ENCODE measurements at regions not wholly inside any gene's neighbourhood (a gene's known extent, or its start where the extent isn't known, plus 50 kb on each side); places are given as distances from the start of the nearest gene placed in this dataset.
"Not testable (repeated sequence)": the region's sequence is repeated elsewhere in the genome, so short reads cannot be mapped to it uniquely, and the experiment has no call there.

GRCh38 chr11:92464822-92465221, 240.2 kb downstream of the FAT3 start:
- ATAC-seq (no peak), DNase-seq (ENCODE audit: low read depth, low spot score) (no peak)
- intact Hi-C loops (cut with micrococcal nuclease; ENCODE audit: unreplicated experiment), result no loop called here
- ChIA-PET POLR2A (no interaction called here), CTCF (no interaction called here)
- TF ChIP-seq CTCF (IDR thresholded peaks at IDR 0.05) (no peak), TCF7L2 (IDR thresholded peaks at IDR 0.05; ENCODE audit: low read depth, low read length) (no peak), POLR2AphosphoS5 (IDR thresholded peaks at IDR 0.05; ENCODE audit: low read depth, low read length) (no peak), SIN3A (IDR thresholded peaks at IDR 0.05; ENCODE audit: borderline replicate concordance, insufficient read depth, low read depth, low read length) (no peak), REST (IDR thresholded peaks at IDR 0.05; ENCODE audit: insufficient read depth in 1 of 2, low read depth in 2 of 2, low read length in 1 of 2) (no peak)
- no TSS peak for BruUV-seq (replicated peaks)
- Histone ChIP-seq H3K27ac (ENCODE audit: low read length) (no peak overlapping the region), H3K4me1 (ENCODE audit: control insufficient read depth, insufficient read depth, low read length) (no peaks in the 10 kb centered on the region), H3K4me3 (ENCODE audit: low read depth in 2 of 2, low read length in 2 of 2) (no peak overlapping the region), H3K27me3 (ENCODE audit: control insufficient read depth, insufficient read depth, low read length) (no peaks in the 10 kb centered on the region), H3K36me3 (ENCODE audit: control insufficient read depth, insufficient read depth, low read length) (no peaks in the 10 kb centered on the region), H3K9me3 (ENCODE audit: control insufficient read depth, insufficient read depth, low read depth, low read length) (no peaks in the 10 kb centered on the region)
- in situ Hi-C loops (cut with HindIII; ENCODE audit: low pct_unique_long_range_greater_than_20kb, low sequenced_read_pairs), result no loop called here

GRCh38 chr11:92465410-92465809, 240.8 kb downstream of the FAT3 start:
- DNase-seq (ENCODE audit: low read depth, low spot score); H3K9me3 ChIP-seq (ENCODE audit: control insufficient read depth, insufficient read depth, low read depth, low read length); ATAC-seq; H3K4me1 ChIP-seq (ENCODE audit: control insufficient read depth, insufficient read depth, low read length); in situ Hi-C loops (cut with HindIII; ENCODE audit: low pct_unique_long_range_greater_than_20kb, low sequenced_read_pairs); intact Hi-C loops (cut with micrococcal nuclease; ENCODE audit: unreplicated experiment); H3K27ac ChIP-seq (ENCODE audit: low read length); H3K36me3 ChIP-seq (ENCODE audit: control insufficient read depth, insufficient read depth, low read length); H3K27me3 ChIP-seq (ENCODE audit: control insufficient read depth, insufficient read depth, low read length); BruUV-seq (replicated peaks); H3K4me3 ChIP-seq (ENCODE audit: low read depth in 2 of 2, low read length in 2 of 2); CTCF ChIA-PET; POLR2A ChIA-PET: not testable (repeated sequence)

GRCh38 chr11:92473736-92474135, 249.1 kb downstream of the FAT3 start:
- CTCF ChIA-PET, result no interaction called here
- intact Hi-C loops (cut with micrococcal nuclease; ENCODE audit: unreplicated experiment), result no loop called here
- no peak for ATAC-seq

More at GRCh38 chr11:92473736-92474135, 249.1 kb downstream of the FAT3 start:
- in situ Hi-C loops (cut with HindIII; ENCODE audit: low pct_unique_long_range_greater_than_20kb, low sequenced_read_pairs), result no loop called here
- Histone ChIP-seq H3K36me3 (ENCODE audit: control insufficient read depth, insufficient read depth, low read length) (no peaks in the 10 kb centered on the region), H3K9me3 (ENCODE audit: control insufficient read depth, insufficient read depth, low read depth, low read length) (no peaks in the 10 kb centered on the region), H3K27me3 (ENCODE audit: control insufficient read depth, insufficient read depth, low read length) (no peaks in the 10 kb centered on the region), H3K4me3 (ENCODE audit: low read depth in 2 of 2, low read length in 2 of 2) (no peak overlapping the region), H3K4me1 (ENCODE audit: control insufficient read depth, insufficient read depth, low read length) (no peaks in the 10 kb centered on the region), H3K27ac (ENCODE audit: low read length) (no peak overlapping the region)
- DNase-seq (ENCODE audit: low read depth, low spot score), result no peak
- POLR2A ChIA-PET, result no interaction called here
- TF ChIP-seq REST (IDR thresholded peaks at IDR 0.05; ENCODE audit: insufficient read depth in 1 of 2, low read depth in 2 of 2, low read length in 1 of 2) (no peak), CTCF (IDR thresholded peaks at IDR 0.05) (no peak), SIN3A (IDR thresholded peaks at IDR 0.05; ENCODE audit: borderline replicate concordance, insufficient read depth, low read depth, low read length) (no peak), TCF7L2 (IDR thresholded peaks at IDR 0.05; ENCODE audit: low read depth, low read length) (no peak), POLR2AphosphoS5 (IDR thresholded peaks at IDR 0.05; ENCODE audit: low read depth, low read length) (no peak)
- BruUV-seq (replicated peaks), result no TSS peak

Data from Panc1 (cell line).